Stomach smooth muscle (tissue), 2 donors: ENCODE measurements at regions not wholly inside any gene's neighbourhood (a gene's known extent, or its start where the extent isn't known, plus 50 kb on each side); places are given as distances from the start of the nearest gene placed in this dataset.

Experiments used
- H3K27ac ChIP-seq: one replicate; pipeline ENCODE4 v1.7.0; 2013; ENCODE audit warnings: mild to moderate bottlenecking, low read length, inconsistent platforms
- H3K27me3 ChIP-seq, 2 donors: one replicate each; pipeline ENCODE4 v1.7.0; 2013; ENCODE audit warnings: low read length in 2 of 2; ENCODE audit not compliant: insufficient read depth in 2 of 2, control insufficient read depth in 1 of 2
- H3K36me3 ChIP-seq, 2 donors: one replicate each; pipeline ENCODE4 v1.7.0; 2013; ENCODE audit warnings: low read length in 2 of 2; ENCODE audit not compliant: control insufficient read depth in 2 of 2, insufficient read depth in 2 of 2
- H3K4me1 ChIP-seq: one replicate; pipeline ENCODE4 v1.7.0; 2013; ENCODE audit warnings: low read length; ENCODE audit not compliant: control insufficient read depth, insufficient read depth
- H3K4me3 ChIP-seq, 2 donors: one replicate each; pipeline ENCODE4 v1.7.0; 2013; ENCODE audit warnings: low read length in 2 of 2
- H3K9ac ChIP-seq, 2 donors: one replicate each; pipeline ENCODE4 v1.7.0; 2013; ENCODE audit warnings: low read length in 2 of 2, mild to moderate bottlenecking in 1 of 2
- H3K9me3 ChIP-seq, 2 donors: one replicate each; pipeline ENCODE4 v1.7.0; 2013; ENCODE audit warnings: low read length in 2 of 2; ENCODE audit not compliant: control insufficient read depth in 2 of 2
- donor health status: healthy.
- donor health status: Pancreatic carcinoma.

DNA sequence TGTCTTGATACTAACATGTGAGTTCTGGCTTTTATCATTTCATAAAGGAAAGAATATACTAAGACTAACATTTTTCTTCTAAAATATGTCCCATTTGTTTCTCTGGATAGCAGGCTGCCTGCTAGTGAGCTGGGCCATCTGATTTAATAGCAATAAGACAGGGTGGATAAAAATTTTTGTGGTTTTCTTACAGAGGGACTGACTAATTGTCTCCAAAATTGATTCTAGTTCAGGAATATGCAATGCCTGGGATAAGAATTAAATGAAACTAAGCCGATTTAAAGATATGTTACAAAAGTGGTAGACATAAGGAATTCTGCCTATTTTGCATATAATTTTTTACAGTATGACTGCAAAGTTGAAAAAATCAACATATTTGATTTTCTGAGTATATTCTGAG is 252.9 kb upstream of the NAV3 start:
- Histone ChIP-seq H3K9ac (no peak overlapping the region), H3K4me1 (no peaks in the 10 kb centered on the region), H3K4me3 (no peak overlapping the region), H3K9me3 (no peaks in the 10 kb centered on the region), H3K27me3 (no peaks in the 10 kb centered on the region), H3K36me3 (no peaks in the 10 kb centered on the region), H3K27ac (no peak overlapping the region)

GRCh38 chr12:77575376-77575919 is 255.2 kb upstream of the NAV3 start:
- Histone ChIP-seq H3K4me3 (no peak overlapping the region), H3K27me3 (no peaks in the 10 kb centered on the region), H3K9ac (no peak overlapping the region), H3K4me1 (no peaks in the 10 kb centered on the region), H3K36me3 (no peaks in the 10 kb centered on the region), H3K9me3 (no peaks in the 10 kb centered on the region), H3K27ac (no peak overlapping the region)

DNA sequence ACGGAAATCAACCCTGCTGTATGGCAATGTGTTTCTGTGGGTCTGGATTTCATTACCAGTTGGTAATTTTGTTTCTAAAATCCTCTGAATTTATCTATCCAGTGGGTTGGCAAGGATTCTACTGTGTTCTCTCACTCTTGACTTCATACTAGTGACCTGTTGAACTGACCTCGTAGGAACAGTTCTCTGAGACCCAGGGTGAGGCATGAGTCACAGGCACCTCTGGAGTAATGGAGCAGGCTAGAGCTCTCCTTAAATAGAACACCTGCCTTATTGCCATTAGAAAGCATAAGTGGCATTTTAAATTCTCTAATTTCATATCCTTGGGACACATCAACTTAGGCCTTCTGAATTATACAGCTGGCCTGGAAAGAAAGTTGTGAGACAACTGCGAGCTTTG is 258.3 kb upstream of the NAV3 start:
- no peaks in the 10 kb centered on the region for H3K27me3 ChIP-seq
- H3K9me3 ChIP-seq: no peaks in the 10 kb centered on the region
- no peak overlapping the region for H3K4me3 ChIP-seq
- no peaks in the 10 kb centered on the region for H3K36me3 ChIP-seq
- H3K4me1 ChIP-seq: no peaks in the 10 kb centered on the region
- no peak overlapping the region for H3K27ac ChIP-seq
- H3K9ac ChIP-seq: no peak overlapping the region

- Histone ChIP-seq H3K9ac (no peak overlapping the region), H3K4me1 (no peaks in the 10 kb centered on the region), H3K36me3 (no peaks in the 10 kb centered on the region), H3K27ac (no peak overlapping the region), H3K27me3 (no peaks in the 10 kb centered on the region), H3K9me3 (no peaks in the 10 kb centered on the region), H3K4me3 (no peak overlapping the region)
These were observed 258.9 kb upstream of the NAV3 start for GRCh38 chr12:77571768-77572167.

- Histone ChIP-seq H3K4me1 (no peaks in the 10 kb centered on the region), H3K27ac (no peak overlapping the region), H3K4me3 (no peak overlapping the region), H3K9me3 (no peaks in the 10 kb centered on the region), H3K36me3 (no peaks in the 10 kb centered on the region), H3K27me3 (no peaks in the 10 kb centered on the region), H3K9ac (no peak overlapping the region)
These were observed 259.6 kb upstream of the NAV3 start for GRCh38 chr12:77571127-77571526.

- Histone ChIP-seq H3K4me1 (no peaks in the 10 kb centered on the region), H3K27me3 (no peaks in the 10 kb centered on the region), H3K9ac (no peak overlapping the region), H3K36me3 (no peaks in the 10 kb centered on the region), H3K27ac (no peak overlapping the region), H3K9me3 (no peaks in the 10 kb centered on the region), H3K4me3 (no peak overlapping the region)
These were observed 260.8 kb upstream of the NAV3 start for GRCh38 chr12:77569876-77570275.

DNA sequence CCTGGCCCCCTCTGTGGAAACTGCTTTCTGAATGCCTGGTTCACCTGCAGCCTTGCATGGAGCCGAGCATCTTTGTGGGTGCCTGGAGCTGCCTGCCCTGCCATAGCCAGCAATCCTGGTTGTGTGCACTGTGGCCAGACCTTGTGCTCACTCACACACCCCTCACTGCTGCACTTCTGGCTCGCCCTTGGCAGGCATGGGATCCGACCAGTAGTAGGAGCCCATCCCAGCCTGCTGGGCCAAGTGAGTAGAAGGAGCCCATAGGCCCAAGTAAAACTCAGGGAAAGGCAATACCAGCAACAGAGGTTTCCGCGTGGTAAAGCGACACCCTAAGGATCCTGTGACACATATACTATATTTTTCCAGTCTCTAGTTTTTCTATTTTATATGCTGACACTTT is 270.0 kb upstream of the NAV3 start:
- Histone ChIP-seq H3K27ac (no peak overlapping the region), H3K36me3 (no peaks in the 10 kb centered on the region), H3K9ac (no peak overlapping the region), H3K4me3 (no peak overlapping the region), H3K27me3 (no peaks in the 10 kb centered on the region), H3K4me1 (no peaks in the 10 kb centered on the region), H3K9me3 (no peaks in the 10 kb centered on the region)

GRCh38 chr12:77559400-77560074 is 271.2 kb upstream of the NAV3 start:
- Histone ChIP-seq H3K9ac (no peak overlapping the region), H3K4me1 (no peaks in the 10 kb centered on the region), H3K36me3 (no peaks in the 10 kb centered on the region), H3K27ac (no peak overlapping the region), H3K4me3 (no peak overlapping the region), H3K27me3 (no peaks in the 10 kb centered on the region), H3K9me3 (no peaks in the 10 kb centered on the region)

DNA sequence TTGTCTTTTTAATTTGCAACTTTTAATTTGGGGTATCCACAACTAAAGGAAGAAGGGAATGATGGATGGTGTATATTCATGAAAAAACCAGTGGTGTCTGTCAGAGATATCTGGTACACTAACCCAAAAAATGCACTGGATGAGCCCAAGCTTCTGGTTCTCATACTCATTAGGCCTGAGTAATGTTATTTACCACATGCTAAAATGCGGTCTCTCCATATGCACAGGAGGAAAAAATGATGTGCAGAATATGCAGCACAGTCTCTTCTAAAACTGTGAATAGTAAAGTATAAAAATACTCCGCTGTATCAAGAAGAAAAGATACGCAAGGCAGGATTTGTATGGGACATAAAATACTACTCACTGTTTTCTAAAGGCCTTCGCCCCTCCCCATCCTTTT is 275.6 kb upstream of the NAV3 start:
- Histone ChIP-seq H3K36me3 (no peaks in the 10 kb centered on the region), H3K27me3 (no peaks in the 10 kb centered on the region), H3K27ac (no peak overlapping the region), H3K9me3 (no peaks in the 10 kb centered on the region), H3K4me1 (no peaks in the 10 kb centered on the region), H3K9ac (no peak overlapping the region), H3K4me3 (no peak overlapping the region)

GRCh38 chr12:77553976-77554619 is 276.6 kb upstream of the NAV3 start:
- no peaks in the 10 kb centered on the region for H3K9me3 ChIP-seq
- H3K4me1 ChIP-seq: no peaks in the 10 kb centered on the region
- no peak overlapping the region for H3K27ac ChIP-seq
- no peak overlapping the region for H3K9ac ChIP-seq
- H3K27me3 ChIP-seq: no peaks in the 10 kb centered on the region
- no peak overlapping the region for H3K4me3 ChIP-seq
- no peaks in the 10 kb centered on the region for H3K36me3 ChIP-seq
